Mucosa of gallbladder (tissue), 1 donor: ENCODE measurements at regions not wholly inside any gene's neighbourhood (a gene's known extent, or its start where the extent isn't known, plus 50 kb on each side); places are given as distances from the start of the nearest gene placed in this dataset.

Experiments
- DNase-seq: peaks from one replicate; pipeline ENCODE4 v3.0.0-alpha.2; 2020; ENCODE audit warnings: low spot score
- donor health status: DM: no; HTN: no; CAD: no.

DNA sequence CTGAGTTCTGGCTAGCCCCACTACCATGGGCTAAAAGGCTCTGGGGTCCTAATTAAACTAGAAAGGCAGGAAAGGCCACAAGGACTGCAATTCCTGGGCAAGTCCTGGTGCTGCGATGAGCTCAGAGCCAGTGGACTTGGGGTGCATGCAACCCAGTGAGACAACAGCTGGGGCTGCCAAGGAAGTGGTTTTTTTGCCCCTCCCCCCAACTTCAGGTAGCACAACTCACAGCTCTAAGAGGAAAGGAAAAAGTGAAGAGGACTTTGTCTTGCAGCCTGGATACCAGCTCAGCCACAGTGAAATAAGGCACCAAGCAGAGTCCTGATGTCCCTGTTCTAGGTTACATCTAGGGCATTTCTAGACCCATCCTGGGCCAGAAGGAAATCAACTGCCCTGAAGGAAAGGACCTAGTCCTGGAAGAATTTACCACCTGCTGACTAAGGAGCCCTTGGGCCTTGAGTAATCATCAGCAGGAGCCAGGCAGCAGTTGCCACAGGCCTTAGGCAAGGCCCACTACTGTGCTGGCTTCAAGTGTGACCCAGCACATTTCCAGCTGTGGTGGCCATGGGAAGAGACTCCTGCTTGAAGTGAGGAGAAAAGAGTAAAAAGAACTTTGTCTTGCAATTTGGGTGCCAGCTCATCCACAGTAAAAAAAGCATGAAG is 358.4 kb downstream of the BTBD3 start:
- no peak for DNase-seq

DNA sequence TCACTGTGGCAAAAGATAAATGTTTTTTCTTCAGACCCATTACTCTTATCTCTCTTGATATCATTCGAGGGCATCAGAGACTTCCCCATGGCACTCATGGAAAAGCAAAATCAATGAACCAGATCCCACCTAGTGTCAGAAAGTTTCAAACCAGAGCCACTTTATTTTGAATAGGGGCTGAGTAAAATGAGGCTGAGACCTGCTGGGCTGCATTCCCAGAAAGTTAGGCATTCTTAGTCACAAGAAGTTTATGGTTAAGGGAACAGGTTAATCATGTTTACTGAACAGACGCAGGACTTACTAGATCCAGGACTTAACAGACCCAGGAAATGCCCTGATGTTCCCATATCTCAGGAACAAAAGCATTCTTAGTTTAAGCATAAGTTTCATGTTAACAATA is 369.9 kb downstream of the BTBD3 start:
- DNase-seq: no peak

DNA sequence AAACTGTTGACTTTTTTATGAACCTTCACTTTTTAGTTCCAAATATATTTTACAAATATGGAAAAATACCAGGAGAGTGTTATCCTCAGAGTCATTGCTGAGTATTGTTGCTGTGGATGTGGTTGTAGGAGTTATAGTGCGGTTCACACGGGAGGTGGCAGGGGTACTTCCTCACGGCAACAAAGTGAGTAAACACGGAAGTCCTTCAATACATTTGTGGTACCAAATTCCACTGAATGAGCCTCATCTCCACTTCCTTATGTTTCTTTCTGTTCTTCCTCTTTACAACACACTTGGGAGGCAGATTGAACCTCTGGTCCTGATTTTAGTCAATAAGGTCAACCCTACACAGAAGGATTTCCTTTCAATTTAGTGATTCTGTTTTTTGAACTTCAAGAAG is 371.8 kb downstream of the BTBD3 start:
- DNase-seq: no peak

DNA sequence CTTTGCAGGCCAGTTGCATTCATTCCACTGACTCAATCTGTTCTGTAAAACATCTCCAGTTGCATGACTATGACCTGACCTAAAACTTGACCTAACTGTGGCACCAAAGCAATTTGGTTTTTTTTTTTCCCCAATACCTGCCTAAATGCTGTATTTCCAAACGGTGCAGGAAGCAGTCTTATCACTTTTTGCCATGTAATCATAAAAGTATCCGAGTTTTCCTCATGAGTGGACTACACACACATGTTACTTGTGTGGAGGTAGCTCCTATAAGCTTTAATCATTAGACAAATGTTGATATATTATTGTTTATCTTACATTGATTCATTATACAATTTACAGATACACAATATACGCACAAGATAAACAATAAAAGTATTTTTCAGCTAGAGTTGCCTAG is 373.7 kb downstream of the BTBD3 start:
- no peak for DNase-seq

DNA sequence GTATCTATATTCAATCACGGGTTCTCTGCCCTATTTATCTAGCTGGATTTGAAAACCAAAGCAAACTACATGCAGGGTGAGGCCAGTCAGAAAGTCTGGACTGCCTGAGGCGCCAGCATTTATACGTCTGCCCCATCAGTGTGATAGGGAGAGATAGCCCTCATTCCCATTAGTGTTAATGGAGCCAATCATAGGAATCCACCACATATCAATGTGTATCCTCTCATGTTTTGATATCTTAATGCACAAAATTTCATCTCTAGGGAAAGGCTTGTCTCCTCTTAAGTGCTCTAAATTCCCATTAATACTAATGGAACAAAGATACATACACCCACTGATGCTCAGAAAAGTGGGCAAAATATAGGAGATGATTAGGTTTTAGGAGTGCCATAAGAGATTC is 376.2 kb downstream of the BTBD3 start:
- no peak for DNase-seq

DNA sequence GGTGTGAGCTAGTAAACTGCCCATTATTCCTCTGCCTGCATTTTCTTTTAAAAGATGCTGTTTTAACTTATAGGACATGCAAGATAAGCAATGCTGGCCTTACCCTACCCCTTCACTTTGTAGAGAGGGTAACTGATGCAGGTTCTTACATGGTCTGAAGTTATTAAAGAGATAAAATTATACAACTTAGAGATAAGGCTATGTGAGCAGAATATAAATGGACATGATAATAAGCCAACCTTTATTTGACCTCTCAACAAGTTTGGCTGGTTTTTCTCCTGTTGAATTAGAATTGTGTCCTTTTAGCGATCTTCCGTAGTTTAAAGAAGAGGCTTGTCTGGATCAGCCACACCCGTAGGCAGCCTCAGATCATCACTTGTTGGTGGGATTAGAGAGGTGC is 377.0 kb downstream of the BTBD3 start:
- DNase-seq: no peak

DNA sequence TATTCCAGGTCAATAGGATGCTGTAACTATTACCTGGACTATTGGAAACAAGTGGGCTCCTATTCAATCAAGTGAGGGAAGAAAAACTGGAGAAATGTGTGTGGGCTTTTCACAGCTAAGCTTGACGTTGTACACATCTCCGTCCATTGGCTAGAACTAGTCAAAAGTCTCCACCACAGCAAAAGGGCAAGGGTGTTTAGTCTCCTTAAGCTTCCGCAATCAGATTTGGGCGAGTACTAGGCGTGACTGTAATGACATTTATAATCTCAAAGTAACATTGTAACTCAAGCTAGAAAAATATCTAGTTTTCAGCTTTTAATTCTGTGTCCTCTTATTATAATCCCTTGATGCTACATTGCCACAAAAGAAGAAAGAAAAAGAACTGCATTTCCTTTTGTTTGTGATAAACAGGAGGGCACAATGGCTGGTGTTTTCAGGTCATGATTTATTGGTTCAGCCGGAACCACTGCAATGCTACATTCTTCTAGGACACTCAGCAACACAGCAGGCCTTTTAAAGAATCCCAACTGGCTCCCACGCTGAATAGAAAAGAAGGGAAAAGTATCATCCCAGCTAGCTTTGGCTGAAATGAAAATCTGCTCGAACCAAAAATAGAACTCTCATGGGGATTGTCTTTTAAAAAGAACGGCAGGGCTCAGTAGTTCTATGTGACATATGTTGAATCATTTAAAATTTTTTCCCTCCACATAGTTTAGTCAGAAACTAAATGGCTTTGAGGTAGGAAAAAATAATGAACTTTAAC is 387.7 kb downstream of the BTBD3 start:
- DNase-seq: no peak

DNA sequence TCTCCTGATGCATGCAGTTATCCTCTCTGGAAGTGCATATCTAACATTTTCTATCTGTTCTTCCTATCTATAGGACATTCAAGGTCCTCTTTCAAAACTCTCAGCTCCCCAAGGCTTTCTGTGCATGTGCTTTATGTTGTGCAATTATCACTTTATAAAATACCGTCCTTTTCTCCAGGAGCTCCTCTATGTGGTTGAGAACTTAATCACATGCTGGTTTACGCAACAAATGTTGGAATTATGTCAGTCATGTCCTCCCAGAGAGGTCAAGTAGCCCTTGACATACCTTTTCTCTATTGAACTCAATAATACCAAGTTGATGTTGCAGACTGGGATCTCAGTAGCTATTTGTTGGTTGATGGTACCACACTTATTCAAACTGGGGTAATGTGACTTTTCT is 388.4 kb downstream of the BTBD3 start:
- DNase-seq: no peak

DNA sequence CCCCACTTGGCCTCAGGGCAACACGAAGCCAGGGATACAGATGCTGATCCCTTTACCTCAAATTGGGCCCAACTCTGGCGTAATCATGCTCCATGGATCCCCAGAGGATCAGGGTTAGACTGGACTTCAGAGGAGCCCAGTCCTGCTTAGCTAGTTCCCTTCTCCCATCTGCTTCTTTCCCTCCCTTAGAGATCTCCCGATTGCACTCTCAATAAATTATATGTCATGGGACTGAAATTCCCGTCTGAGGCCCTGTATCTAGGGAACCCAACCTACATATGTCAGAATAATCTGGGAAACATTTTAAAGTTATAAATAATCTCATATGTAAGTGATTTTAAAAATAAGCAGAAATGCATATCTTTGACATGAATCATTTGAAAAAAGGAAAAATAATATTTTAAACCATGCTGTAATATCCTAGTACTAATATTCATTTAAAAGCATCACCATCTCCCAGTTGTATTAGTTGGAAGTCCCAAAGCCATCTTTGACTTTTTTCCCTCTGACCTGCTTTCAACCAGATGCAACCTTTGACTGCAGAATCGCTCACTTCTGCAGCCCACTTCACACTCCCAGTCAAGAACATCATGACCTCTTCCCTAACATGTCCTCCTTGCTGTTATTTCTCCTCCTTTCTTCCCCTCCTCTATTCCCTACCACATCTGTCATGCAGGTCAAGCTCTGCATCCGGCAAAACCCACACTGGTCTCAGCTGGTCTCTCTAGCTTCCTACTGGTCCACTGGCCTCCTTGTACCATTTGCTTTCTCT is 393.6 kb downstream of the BTBD3 start:
- no peak for DNase-seq

DNA sequence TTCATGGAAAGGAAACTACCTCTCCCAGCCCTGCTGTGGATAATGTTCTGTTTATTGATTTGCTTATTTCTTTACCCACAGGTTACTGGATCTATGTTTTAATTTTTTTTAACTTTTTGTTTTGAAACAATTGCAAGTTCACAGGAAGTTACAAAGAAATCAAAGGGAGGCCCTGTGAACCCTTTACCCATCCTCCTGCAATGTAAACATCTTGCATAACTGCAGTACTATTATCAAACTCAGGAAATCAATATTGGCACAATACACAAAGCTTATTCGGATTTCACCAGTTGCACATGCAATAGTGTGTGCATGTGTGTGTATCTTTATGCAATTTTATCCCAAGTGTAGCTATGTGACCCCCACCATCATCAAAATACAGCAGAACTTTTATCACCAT is 398.0 kb downstream of the BTBD3 start:
- DNase-seq: no peak

DNA sequence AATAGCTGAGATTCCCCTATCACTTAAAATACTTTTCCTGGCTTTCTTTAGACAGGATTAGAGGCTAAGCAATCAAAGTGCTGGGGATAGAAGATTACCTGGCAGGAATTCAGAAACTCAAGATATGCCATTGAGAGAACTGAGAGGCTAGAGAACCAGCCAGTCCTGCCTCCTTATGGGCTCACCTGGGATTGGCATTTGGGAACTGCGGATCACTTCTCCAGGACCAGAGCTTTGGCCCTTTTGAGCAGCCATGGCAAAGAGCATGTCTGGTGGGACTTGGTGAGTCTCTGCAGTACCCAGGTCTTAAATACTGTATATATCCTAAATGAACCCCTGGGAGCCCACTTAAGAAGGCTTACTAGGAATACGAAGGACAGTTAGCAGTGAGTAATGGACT is 399.1 kb downstream of the BTBD3 start:
- no peak for DNase-seq

DNA sequence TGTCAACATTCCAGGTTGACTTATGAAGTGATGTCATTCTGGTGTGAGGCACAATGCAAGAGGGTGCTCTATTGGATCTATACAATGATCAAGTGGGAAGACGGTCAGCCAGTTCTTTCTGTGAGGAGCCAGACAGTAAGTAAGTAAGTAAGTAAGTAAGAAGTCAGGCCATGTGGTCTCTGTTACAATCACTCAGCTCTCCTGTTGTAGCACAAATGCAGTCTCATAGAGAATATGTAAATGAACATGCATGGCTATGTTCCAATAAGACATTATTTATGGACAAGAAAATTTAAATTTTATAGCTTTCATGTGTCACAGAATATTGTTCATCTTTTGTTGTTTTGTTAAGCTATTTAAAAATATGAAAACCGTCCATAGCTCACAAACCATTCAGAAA is 399.7 kb downstream of the BTBD3 start:
- DNase-seq: no peak

DNA sequence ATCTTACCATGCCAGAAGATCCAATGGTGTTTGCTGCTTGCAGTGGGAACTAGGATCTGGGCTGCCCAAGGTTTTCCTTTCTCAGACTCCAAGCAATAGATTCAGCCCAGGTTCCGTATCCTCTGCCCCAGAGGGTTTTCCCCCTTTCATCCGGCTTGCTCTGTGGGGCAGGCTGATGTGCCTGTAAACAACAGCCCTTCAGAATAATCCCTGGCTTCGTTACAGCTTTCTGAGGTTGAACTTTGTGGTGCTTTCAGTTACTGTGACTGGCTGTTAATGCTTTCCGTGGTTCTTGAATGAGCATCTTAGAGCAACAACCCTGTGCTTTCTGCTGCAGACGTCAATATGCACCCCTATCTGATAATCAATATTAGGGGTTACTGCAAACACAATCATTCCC is 400.4 kb downstream of the BTBD3 start:
- no peak for DNase-seq

DNA sequence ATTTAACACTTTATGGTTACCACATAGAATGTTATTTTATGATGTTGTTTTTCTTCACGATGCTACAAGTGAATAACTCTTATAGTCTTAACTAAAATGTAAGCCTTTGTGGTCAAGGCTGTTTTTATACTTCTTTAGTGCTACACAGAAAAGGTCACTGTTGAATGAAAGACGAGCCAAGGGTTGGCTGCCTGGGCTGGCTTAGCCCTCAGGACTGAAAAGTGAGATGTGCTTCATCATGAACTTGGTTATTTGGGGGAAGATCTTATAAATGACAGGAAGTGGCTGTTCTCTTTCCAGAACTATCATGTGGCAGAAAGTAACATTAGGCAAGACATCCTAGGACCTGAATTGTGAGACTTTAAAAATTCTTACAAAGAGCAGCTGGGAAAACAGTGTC is 404.0 kb downstream of the BTBD3 start:
- no peak for DNase-seq

DNA sequence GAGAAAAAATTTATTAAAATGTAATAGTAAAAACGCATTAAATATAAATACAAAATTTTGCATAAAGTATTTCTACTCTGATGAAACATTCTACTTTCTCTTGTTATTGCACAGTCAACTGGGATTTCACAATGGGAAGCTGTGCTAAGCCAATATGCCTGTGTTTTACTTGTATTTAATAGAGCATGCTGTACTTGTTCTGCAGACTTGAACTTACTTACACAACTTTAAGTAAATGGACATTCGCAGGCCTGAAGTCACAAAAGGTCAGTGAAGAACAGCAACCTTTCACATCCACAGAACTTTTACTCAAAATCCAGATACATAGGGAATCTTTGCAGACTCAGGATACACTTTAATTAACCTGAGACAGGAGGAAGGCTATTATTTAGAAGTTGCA is 409.5 kb downstream of the BTBD3 start:
- DNase-seq: no peak

DNA sequence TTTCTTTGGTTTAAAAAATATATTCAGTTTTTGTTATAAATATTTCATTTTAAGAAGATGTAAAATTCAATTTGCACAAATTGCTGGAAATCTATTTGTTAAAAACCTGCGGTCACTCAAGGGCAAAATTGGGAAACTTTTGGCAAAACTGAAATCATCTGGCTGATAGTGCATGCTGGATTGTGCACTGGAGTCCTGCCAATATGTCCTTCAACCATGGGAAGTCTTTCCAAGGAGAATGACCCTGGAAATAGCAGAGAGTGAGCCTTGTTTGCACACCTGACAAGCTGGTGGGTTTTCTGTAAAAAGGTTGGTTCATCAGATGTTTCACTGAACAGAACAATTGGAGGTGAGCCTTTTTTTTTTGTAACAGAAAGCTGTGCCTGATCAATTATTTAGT is 413.5 kb downstream of the BTBD3 start:
- no peak for DNase-seq

DNA sequence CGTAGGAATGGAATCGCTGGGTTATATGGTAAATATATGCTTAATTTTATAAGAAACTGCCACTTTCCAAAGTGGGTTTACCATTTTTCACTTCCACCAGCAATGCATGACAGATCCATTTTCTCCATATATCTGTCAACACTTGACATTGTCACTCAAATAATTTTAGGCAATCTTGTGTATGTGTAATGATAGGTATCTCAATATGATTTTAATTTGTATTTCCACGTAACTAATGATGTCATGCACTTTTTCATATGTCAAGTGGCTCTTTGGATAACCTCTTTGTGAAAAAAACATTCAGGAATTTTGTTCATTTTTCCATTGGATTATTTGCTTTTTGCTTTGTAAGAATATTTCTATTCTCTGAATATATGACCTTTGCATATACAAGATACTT is 419.9 kb downstream of the BTBD3 start:
- no peak for DNase-seq

DNA sequence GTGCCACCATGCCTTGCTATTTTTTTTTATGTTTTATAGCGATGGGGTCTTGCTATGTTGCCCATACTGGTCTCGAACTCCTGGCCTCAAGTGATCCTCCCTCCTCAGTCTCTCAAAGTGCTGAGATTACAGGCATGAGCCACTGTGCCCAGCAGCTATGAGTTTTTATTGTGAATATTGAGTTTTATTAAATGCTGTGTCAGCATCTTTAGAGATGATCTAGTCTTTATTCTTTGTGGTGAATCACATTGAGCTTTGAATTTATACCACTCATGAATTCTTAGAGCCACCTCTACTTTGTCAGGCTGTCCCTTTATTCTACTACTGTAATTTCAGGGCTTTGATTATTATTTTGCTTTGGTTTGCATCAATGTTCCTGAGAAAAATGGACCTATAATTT is 428.3 kb downstream of the BTBD3 start:
- no peak for DNase-seq

DNA sequence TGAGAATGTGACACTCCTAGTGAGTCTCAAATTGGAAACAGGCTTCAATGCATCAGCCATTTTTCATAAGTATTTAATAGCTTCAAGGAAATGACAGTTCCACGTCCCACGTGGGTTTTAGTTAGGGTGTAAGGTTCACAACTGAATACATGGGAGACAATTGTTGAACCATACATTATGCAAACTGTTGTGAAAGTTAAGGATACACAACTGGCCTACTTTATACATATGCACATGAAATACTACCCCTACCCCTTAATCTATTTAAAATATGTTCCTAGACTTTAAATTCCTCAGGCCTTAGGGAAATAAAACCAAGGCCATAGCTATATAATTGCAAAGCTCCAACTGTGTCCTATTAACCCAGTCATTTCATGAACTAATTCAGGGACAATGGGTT is 436.1 kb downstream of the BTBD3 start:
- no peak for DNase-seq

DNA sequence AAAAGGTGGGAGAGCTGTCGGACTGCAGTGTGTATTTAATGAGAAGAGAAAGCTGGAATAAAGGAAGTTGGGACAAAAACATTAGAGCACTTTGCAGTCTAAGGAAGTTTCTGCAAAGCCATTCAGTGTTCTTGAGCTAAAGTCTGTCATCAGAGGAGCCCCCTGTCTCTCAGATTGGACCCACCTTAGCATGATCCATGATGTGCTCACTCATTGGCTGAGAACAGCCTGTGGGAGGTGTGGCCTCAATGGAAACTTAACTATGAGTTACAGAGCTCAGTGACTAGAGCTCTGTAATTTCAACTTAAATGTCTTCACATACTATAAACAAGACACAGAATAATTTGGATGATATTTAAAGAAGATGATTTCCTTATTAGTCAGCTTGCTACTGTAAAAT is 437.0 kb downstream of the BTBD3 start:
- no peak for DNase-seq

DNA sequence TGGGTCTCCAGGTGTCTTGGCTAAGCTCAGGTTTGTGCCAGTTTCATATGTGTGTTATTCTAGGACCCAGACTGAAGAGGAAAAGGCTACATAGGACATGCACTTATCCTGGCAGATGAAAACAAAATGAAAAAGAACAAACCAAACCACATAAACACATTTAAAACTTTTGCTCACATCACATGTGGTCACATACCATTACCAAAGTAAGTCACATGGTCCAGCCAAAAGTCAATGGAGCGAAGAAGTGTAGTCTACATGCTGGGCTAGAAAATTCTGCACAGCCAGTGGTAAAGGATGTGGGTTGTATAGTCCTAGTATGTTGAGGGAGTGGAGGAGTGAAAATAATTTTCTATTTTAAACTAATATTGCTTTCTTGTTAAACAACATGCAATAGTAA is 437.5 kb downstream of the BTBD3 start:
- DNase-seq: no peak

DNA sequence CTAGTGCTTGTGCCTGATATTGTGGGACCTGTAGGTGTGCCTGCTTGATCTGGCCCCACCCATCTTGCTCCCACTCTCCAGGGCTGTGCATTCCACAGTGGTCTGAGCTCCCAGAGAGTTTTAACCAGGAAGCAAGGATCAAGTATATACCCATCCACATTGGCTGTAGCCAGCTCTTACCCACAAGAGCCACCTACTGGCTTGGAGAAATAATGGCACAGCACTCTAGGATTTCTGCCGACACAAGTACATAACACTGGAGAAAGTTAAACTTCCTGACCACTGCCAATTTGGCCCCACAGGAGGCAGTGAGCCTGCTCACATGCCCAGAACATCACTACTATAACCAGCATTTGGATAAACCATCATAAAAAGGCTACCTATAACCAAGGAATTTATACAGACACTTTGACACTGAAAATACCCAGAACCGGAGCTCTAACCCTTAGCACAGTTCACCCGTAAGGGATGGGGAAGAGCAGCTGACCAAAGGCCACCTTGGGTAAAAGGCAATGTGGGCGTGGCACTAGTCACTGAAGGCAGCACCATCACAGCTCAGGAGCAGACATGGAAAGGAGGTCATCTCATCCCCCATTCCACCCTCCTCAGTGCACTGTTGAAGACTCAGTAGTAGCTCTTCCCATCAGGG is 440.4 kb downstream of the BTBD3 start:
- DNase-seq: no peak

DNA sequence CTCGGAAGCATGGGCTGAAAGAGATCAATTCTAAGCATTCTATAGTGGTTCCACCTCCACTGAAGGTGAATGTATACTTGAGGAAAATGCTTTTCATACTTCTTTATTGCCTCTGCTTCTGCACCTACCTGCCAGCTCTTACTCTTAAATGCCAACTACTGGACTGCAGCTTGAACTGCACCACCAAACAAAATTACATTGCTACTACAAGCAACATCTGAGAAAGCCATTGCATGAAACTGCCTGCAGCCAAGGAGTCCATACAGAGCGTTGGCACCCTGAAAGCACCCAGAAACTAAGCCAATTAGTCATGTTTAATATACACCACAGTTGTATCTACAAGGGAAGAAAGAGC is 440.9 kb downstream of the BTBD3 start:
- no peak for DNase-seq
